Tibial nerve (tissue), 4 donors: ENCODE measurements at regions not wholly inside any gene's neighbourhood (a gene's known extent, or its start where the extent isn't known, plus 50 kb on each side); places are given as distances from the start of the nearest gene placed in this dataset.

Source experiments
- DNase-seq, 2 donors: peaks; one replicate each; pipeline ENCODE4 v3.0.0-alpha.2; 2019; ENCODE audit warnings: low spot score in 2 of 2
- H3K27ac ChIP-seq, 4 donors: fragments of 200-600 bp; sonication (generic) in 3 of 4; one replicate each; pipeline ENCODE4 v1.5.1; 2017 to 2019; ENCODE audit warnings: mild to moderate bottlenecking in 1 of 4
- H3K27me3 ChIP-seq, 2 donors: fragments of 200-600 bp; sonication (generic) in 1 of 2; one replicate each; pipeline versions ENCODE4 v1.5.1 to v1.6.0; 2017 to 2019
- H3K36me3 ChIP-seq, 3 donors: fragments of 200-600 bp; sonication (generic); one replicate each; pipeline ENCODE4 v1.5.1; 2018 to 2019
- H3K4me1 ChIP-seq, 4 donors: fragments of 200-600 bp; sonication (generic) in 3 of 4; one replicate each; pipeline ENCODE4 v1.5.1; 2017 to 2019
- H3K4me3 ChIP-seq, 4 donors: fragments of 200-600 bp; sonication (generic) in 3 of 4; one replicate each; pipeline ENCODE4 v1.5.1; 2017 to 2019; ENCODE audit warnings: mild to moderate bottlenecking in 1 of 4, moderate library complexity in 1 of 4
- H3K9me3 ChIP-seq, 4 donors: fragments of 200-600 bp; sonication (generic) in 3 of 4; one replicate each; pipeline ENCODE4 v1.5.1; 2017 to 2019
- EP300 ChIP-seq, 2 donors: sonication (generic); formaldehyde crosslinking; IDR thresholded peaks; one replicate each; pipeline ENCODE4 v1.6.1; 2017; ENCODE audit warnings: antibody characterized with exemption in 2 of 2, mild to moderate bottlenecking in 1 of 2
- POLR2A ChIP-seq, 2 donors: fragments of 450-650 bp; IDR thresholded peaks; one replicate each; pipeline ENCODE4 v1.6.1; 2017; ENCODE audit warnings: antibody characterized with exemption in 2 of 2, mild to moderate bottlenecking in 2 of 2, moderate library complexity in 2 of 2
- whole genome bisulfite sequencing, 2 donors: methylation state at CpG; one replicate each; pipeline ENCODE4 v1.1.5; 2018; 5-methylcytosine and 5-hydroxymethylcytosine counted together
- TF ChIP-seq, protein P1 (sequence below), 5 experiments: fragments of 200-600 bp in 3 of 5; fragments of 450-650 bp in 2 of 5; sonication (generic) in 3 of 5; IDR thresholded peaks; one replicate each; pipeline ENCODE4 v1.5.1; 2016 to 2019; ENCODE audit warnings: antibody characterized with exemption in 5 of 5, mild to moderate bottlenecking in 3 of 5, moderate library complexity in 2 of 5

DNA sequence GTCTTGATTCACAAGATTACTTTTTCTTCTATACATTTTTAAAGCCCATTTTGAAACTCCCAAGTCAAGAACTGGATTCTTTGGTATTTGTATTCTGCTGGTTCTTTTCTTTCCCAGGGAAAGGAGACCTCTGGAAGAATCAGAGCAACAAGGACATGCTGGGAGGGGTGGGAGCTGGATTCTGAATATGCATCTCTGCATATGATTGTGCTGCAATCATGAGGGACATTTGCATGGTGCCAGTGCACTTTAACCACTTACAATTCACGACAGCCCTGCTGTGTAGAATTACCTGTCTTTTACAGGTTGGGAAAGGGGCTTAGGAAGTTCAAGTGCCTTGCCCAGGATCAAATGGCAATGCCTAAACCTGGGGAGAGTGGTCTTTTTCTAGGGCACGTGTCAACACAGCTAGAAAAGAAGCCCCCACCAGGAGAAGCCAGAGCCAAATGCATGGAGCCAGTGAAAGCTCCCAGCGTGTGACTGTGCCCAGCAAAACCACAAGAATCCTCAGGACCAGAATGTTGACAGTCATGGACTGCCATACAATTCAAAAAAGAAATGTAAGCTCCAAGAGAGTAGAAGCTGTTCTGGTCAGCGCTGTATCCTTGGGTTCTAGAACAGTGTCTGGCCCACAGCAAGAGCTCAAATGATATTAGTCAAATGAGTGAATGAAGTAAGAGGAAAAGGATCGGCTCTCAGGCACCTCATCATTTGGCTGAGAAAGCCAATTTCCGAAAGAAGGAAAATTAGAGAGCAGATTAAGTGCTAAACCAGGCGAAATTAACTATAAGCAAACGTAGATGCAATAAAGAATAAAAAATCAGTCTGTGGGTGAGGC, 84.5 kb upstream of the MEF2A start:
- Histone ChIP-seq H3K4me3 (no peak overlapping the region), H3K27me3 (no peaks in the 10 kb centered on the region), H3K4me1 (peaks cover 0 to 26% (median 9%) of the 10 kb centered on the region in 4 donors), H3K27ac (no peak overlapping the region), H3K36me3 (no peaks in the 10 kb centered on the region), H3K9me3 (no peaks in the 10 kb centered on the region)
- TF ChIP-seq EP300 (IDR thresholded peaks at IDR 0.05) (no peak), POLR2A (IDR thresholded peaks at IDR 0.05) (no peak)
- TF ChIP-seq, protein P1, sequence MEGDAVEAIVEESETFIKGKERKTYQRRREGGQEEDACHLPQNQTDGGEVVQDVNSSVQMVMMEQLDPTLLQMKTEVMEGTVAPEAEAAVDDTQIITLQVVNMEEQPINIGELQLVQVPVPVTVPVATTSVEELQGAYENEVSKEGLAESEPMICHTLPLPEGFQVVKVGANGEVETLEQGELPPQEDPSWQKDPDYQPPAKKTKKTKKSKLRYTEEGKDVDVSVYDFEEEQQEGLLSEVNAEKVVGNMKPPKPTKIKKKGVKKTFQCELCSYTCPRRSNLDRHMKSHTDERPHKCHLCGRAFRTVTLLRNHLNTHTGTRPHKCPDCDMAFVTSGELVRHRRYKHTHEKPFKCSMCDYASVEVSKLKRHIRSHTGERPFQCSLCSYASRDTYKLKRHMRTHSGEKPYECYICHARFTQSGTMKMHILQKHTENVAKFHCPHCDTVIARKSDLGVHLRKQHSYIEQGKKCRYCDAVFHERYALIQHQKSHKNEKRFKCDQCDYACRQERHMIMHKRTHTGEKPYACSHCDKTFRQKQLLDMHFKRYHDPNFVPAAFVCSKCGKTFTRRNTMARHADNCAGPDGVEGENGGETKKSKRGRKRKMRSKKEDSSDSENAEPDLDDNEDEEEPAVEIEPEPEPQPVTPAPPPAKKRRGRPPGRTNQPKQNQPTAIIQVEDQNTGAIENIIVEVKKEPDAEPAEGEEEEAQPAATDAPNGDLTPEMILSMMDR (IDR thresholded peaks at IDR 0.05), result no peak
- WGBS, 2 donors, result 70 to 77% methylated on average over 8 of the region's 8 CpGs
- no peak for DNase-seq

DNA sequence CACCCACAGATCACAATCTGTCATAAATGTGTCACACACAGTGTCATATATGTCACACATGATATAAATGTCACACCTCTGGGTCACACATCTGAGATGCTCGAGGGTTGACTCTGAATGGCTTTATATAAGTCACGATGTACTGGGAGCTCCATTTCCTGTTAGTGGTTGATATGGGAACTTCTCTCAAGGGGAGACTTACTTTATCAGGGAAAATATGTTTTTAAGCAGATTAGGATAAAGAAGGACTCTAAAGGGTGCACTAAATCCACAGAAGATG, 83.9 kb upstream of the MEF2A start:
- 64 to 77% methylated on average over 2 of the region's 2 CpGs for WGBS, 2 donors
- H3K27ac ChIP-seq, result no peak overlapping the region
- no peak for DNase-seq

DNA sequence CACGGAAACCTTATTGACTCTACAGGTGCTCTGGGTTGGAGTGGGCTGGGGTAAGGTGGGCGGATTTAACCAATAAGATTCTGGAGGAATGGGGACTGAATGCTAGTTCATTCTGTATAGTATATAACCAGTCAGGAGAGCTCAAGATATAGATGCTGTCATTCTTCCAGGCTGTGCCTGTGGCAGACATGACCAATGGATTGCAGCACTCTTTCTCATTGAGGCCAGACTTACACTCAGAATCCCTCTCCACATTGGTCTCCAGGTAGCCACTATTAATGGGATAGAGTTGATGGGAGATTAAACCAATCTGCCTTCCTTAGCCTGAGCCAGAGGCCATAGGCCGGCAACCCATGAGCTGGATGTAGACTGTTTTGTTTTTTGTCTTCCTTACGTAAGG, 82.8 kb upstream of the MEF2A start:
- H3K9me3 ChIP-seq, result no peaks in the 10 kb centered on the region
- no peak for TF ChIP-seq EP300 (IDR thresholded peaks at IDR 0.05)
- no peak for DNase-seq
- no peaks in the 10 kb centered on the region for H3K27me3 ChIP-seq
- 86 to 91% methylated on average over 4 of the region's 4 CpGs for WGBS, 2 donors
- no peaks in the 10 kb centered on the region for H3K36me3 ChIP-seq
- no peak overlapping the region for H3K27ac ChIP-seq
- H3K4me3 ChIP-seq, result no peak overlapping the region
- H3K4me1 ChIP-seq, result peaks cover 0 to 25% (median 12%) of the 10 kb centered on the region in 4 donors

More for the DNA sequence above, 83.9 kb upstream of the MEF2A start:
- Histone ChIP-seq H3K4me3 (no peak overlapping the region), H3K4me1 (peaks cover 0 to 26% (median 10%) of the 10 kb centered on the region in 4 donors), H3K36me3 (no peaks in the 10 kb centered on the region), H3K27me3 (no peaks in the 10 kb centered on the region), H3K9me3 (no peaks in the 10 kb centered on the region)
- TF ChIP-seq POLR2A (IDR thresholded peaks at IDR 0.05), result no peak
- TF ChIP-seq EP300 (IDR thresholded peaks at IDR 0.05), result no peak
- TF ChIP-seq, protein P1 (IDR thresholded peaks at IDR 0.05), result no peak

DNA sequence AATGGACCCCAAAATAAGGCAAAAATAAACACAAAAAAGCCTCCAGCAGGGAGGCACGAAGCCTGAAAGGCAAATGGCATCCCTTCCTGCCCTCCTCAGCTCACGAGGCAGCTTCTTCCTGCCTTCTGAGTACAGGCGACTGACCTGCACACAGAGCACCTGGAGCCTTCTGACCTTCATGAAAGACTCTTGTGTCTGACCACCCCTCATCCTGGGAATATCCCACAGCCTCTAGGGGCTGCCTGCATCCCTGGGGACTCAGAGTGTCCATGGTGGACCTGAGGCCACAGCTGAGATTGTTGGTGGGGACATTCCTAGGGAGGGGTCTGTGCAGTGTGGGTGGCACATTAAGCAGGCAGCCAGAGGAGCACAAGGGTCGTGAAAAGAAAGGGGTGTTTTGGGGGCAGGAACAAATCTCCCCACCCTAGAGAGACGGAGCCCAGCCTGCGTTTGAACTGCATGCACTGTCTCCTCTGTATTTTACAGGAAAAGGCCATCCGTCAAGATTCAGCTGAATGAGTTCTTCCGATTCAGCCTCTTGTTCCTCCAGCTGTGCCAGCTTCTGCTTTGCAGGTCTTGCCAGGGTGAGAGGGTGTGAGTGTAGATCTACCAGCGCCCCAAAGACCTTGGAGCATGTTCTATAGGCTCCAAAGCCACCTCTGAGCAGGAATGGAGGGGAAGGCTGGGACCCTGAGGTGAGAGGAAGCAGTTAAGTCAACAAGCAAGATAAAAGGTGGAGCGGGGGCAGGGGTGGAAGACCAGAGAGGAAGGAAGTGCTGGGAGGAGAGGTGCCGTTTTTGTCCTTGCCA, 80.4 kb upstream of the MEF2A start:
- H3K4me1 ChIP-seq, result peaks cover 0 to 24% (median 12%) of the 10 kb centered on the region in 4 donors
- TF ChIP-seq POLR2A (IDR thresholded peaks at IDR 0.05) (no peak), EP300 (IDR thresholded peaks at IDR 0.05) (no peak)
- TF ChIP-seq, protein P1 (IDR thresholded peaks at IDR 0.05), result no peak
- no peak for DNase-seq
- WGBS, 2 donors, result 57 to 63% methylated on average over 11 of the region's 11 CpGs
- H3K27me3 ChIP-seq, result no peaks in the 10 kb centered on the region
- no peaks in the 10 kb centered on the region for H3K36me3 ChIP-seq
- H3K4me3 ChIP-seq, result no peak overlapping the region
- peak overlapping the region in 2 of 4 donors; percentile 69 to 72 for H3K27ac ChIP-seq
- no peaks in the 10 kb centered on the region for H3K9me3 ChIP-seq

DNA sequence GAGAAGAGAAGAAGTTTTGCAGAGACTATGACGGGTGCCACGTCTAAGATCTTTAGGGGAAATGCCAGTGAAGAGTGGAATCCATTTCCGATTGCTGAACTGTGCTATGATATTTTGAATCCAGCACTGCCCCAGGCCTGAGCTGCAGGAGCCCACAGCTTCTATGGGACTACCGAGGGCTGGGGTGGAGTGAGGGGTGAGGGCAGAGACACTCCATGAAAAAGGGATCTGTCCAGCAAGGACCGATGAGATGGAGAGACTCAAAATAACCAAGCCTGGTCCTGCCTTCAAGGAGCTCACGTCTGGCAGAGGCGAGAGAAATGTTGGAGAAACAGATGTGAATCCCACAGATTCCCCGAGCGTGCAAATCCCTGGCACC, 79.8 kb upstream of the MEF2A start:
- Histone ChIP-seq H3K4me3 (peak overlapping the region; percentile 26 to 54 (median 36)), H3K36me3 (no peaks in the 10 kb centered on the region), H3K27me3 (no peaks in the 10 kb centered on the region), H3K9me3 (no peaks in the 10 kb centered on the region), H3K27ac (peak overlapping the region in 3 of 4 donors; percentile 62 to 72 (median 69)), H3K4me1 (peaks cover 0 to 24% (median 12%) of the 10 kb centered on the region in 4 donors)
- TF ChIP-seq POLR2A (IDR thresholded peaks at IDR 0.05), result no peak
- no peak for TF ChIP-seq EP300 (IDR thresholded peaks at IDR 0.05)
- TF ChIP-seq, protein P1 (IDR thresholded peaks at IDR 0.05), result no peak
- DNase-seq, result no peak
- 29 to 30% methylated on average over 7 to 9 of the region's 9 CpGs for WGBS, 2 donors
